Mesenchymal stem cell (in vitro differentiated cells and primary cell): ENCODE measurements at regions not wholly inside any gene's neighbourhood (a gene's known extent, or its start where the extent isn't known, plus 50 kb on each side); places are given as distances from the start of the nearest gene placed in this dataset.

Experiments
- DNase-seq: peaks from one replicate; pipeline ENCODE4 v3.0.0-alpha.2; 2013
- H2AFZ ChIP-seq: one replicate; pipeline ENCODE4 v1.6.1; 2013; ENCODE audit warnings: low read depth, mild to moderate bottlenecking, control low read depth, inconsistent platforms, low read length, moderate library complexity
- H2AK5ac ChIP-seq: 2 replicates; pipeline ENCODE4 v1.6.1; 2013; ENCODE audit warnings: low read length, moderate library complexity, mild to moderate bottlenecking, inconsistent platforms; ENCODE audit not compliant: severe bottlenecking
- H2BK120ac ChIP-seq: one replicate; pipeline ENCODE4 v1.6.1; 2013; ENCODE audit warnings: low read depth, mild to moderate bottlenecking, inconsistent platforms, low read length, moderate library complexity
- H2BK12ac ChIP-seq, 2 experiments: one replicate each; pipeline ENCODE4 v1.6.1; 2013; ENCODE audit warnings: inconsistent platforms in 2 of 2, low read length in 2 of 2, mild to moderate bottlenecking in 2 of 2, moderate library complexity in 2 of 2, control low read depth in 1 of 2
- H2BK15ac ChIP-seq: one replicate; pipeline ENCODE4 v1.6.1; 2013; ENCODE audit warnings: mild to moderate bottlenecking, low read depth, inconsistent platforms; ENCODE audit not compliant: poor library complexity, severe bottlenecking
- H2BK5ac ChIP-seq: 2 replicates; pipeline ENCODE4 v1.6.1; 2013; ENCODE audit warnings: low read depth, mild to moderate bottlenecking, low read length, control low read depth, inconsistent platforms; ENCODE audit not compliant: poor library complexity, severe bottlenecking
- H3K14ac ChIP-seq, 2 experiments: one replicate each; pipeline ENCODE4 v1.6.1; 2013; ENCODE audit warnings: inconsistent platforms in 2 of 2, low read length in 2 of 2, control low read depth in 1 of 2, mild to moderate bottlenecking in 1 of 2, moderate library complexity in 1 of 2
- H3K18ac ChIP-seq, 2 experiments: one replicate each; pipeline ENCODE4 v1.6.1; 2013; ENCODE audit warnings: inconsistent platforms in 2 of 2, low read length in 2 of 2, control low read depth in 1 of 2, low read depth in 1 of 2, mild to moderate bottlenecking in 1 of 2
- H3K23ac ChIP-seq, 2 experiments: one replicate each; pipeline ENCODE4 v1.6.1; 2013; ENCODE audit warnings: inconsistent platforms in 2 of 2, low read length in 2 of 2, mild to moderate bottlenecking in 2 of 2, moderate library complexity in 2 of 2, control low read depth in 1 of 2
- H3K27ac ChIP-seq: 2 replicates; pipeline ENCODE4 v1.5.1; 2013; ENCODE audit warnings: mild to moderate bottlenecking, moderate library complexity, low read length, control low read depth, inconsistent platforms; ENCODE audit not compliant: poor library complexity, severe bottlenecking
- H3K27me3 ChIP-seq, 2 experiments: 2 replicates each; pipeline versions ENCODE4 v1.6.1 to v1.7.0; 2013; ENCODE audit warnings: low read length in 2 of 2, mild to moderate bottlenecking in 2 of 2, moderate library complexity in 2 of 2, control low read depth in 1 of 2, inconsistent platforms in 1 of 2; ENCODE audit not compliant: control insufficient read depth in 1 of 2, insufficient read depth in 1 of 2
- H3K36me3 ChIP-seq, 2 experiments: 2 replicates each; pipeline versions ENCODE4 v1.6.1 to v1.7.0; 2013; ENCODE audit warnings: low read length in 2 of 2, control low read depth in 1 of 2, inconsistent platforms in 1 of 2, low read depth in 1 of 2, mild to moderate bottlenecking in 1 of 2; ENCODE audit not compliant: insufficient read depth in 2 of 2, control insufficient read depth in 1 of 2
- H3K4ac ChIP-seq, 2 experiments: one replicate each; pipeline ENCODE4 v1.6.1; 2013; ENCODE audit warnings: inconsistent platforms in 2 of 2, low read length in 2 of 2, mild to moderate bottlenecking in 2 of 2, moderate library complexity in 2 of 2, control low read depth in 1 of 2, low read depth in 1 of 2
- H3K4me1 ChIP-seq: 2 replicates; pipeline ENCODE4 v1.6.1; 2013; ENCODE audit warnings: low read depth, low read length, control low read depth; ENCODE audit not compliant: control insufficient read depth, insufficient read depth
- H3K4me2 ChIP-seq: 2 replicates; pipeline ENCODE4 v1.6.1; 2013; ENCODE audit warnings: low read length, mild to moderate bottlenecking, inconsistent platforms; ENCODE audit not compliant: poor library complexity, severe bottlenecking
- H3K4me3 ChIP-seq, 2 experiments: 2 replicates each; pipeline versions ENCODE4 v1.5.1 to v1.7.0; 2013; ENCODE audit warnings: low read length in 2 of 2, mild to moderate bottlenecking in 2 of 2, control low read depth in 1 of 2, low read depth in 1 of 2; ENCODE audit not compliant: insufficient read depth in 1 of 2
- H3K79me1 ChIP-seq: replicated peaks from 2 replicates; pipeline ENCODE4 v1.6.1; 2013; ENCODE audit warnings: mild to moderate bottlenecking, control low read depth, low read length, inconsistent platforms; ENCODE audit not compliant: poor library complexity, severe bottlenecking
- H3K9ac ChIP-seq: 2 replicates; pipeline ENCODE4 v1.7.0; 2013; ENCODE audit warnings: mild to moderate bottlenecking, low read length, moderate library complexity
- H3K9me3 ChIP-seq: 2 replicates; pipeline ENCODE4 v1.7.0; 2013; ENCODE audit warnings: mild to moderate bottlenecking, low read length; ENCODE audit not compliant: control insufficient read depth
- H4K8ac ChIP-seq: one replicate; pipeline ENCODE4 v1.6.1; 2013; ENCODE audit warnings: inconsistent platforms, mild to moderate bottlenecking, low read length, moderate library complexity
- H4K91ac ChIP-seq: one replicate; pipeline ENCODE4 v1.6.1; 2013; ENCODE audit warnings: mild to moderate bottlenecking, low read length, inconsistent platforms
- WGBS: methylation state at CpG from one replicate; pipeline ENCODE4 v1.1.7; 2013; ENCODE audit warnings: mixed read lengths; 5-methylcytosine and 5-hydroxymethylcytosine counted together

DNA sequence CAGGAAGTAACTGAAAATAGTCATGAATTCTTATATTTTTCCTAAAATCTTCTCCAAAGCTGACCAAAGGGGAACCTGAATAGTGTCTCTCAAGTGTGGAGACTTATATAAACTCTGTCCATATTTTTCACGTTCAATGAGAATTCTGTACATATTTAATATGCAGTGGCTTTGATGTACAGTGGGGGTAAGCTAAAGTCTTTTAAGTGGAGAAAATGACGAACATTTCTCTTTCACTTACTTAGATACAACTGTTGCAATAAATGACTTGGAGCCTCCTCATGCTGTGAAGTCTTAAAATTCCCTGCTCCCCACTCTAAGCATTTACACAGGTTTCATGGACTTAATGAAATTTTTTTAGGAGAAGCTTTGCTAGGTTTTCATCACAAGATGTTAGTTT is 1196.7 kb downstream of the EFNB2 start:
- WGBS, result no CpG with 5 or more reads among the region's 2 CpGs
- Histone ChIP-seq H2BK5ac (no peak overlapping the region), H3K4me1 (peaks cover 4% of the 10 kb centered on the region), H3K9me3 (peaks cover 5% of the 10 kb centered on the region), H3K27me3 (no peaks in the 10 kb centered on the region), H4K8ac (no peak overlapping the region), H3K4me3 (no peak overlapping the region), H3K4me2 (no peak overlapping the region), H2BK12ac (no peak overlapping the region), H2AK5ac (no peak overlapping the region), H3K4ac (no peak overlapping the region), H3K27ac (no peak overlapping the region), H3K18ac (no peak overlapping the region), H3K79me1 (no peaks in the 10 kb centered on the region), H3K23ac (no peak overlapping the region), H2AFZ (no peak overlapping the region), H3K14ac (no peak overlapping the region), H2BK120ac (no peak overlapping the region), H2BK15ac (no peak overlapping the region), H3K36me3 (no peaks in the 10 kb centered on the region), H4K91ac (no peak overlapping the region), H3K9ac (no peak overlapping the region)
- DNase-seq, result no peak

DNA sequence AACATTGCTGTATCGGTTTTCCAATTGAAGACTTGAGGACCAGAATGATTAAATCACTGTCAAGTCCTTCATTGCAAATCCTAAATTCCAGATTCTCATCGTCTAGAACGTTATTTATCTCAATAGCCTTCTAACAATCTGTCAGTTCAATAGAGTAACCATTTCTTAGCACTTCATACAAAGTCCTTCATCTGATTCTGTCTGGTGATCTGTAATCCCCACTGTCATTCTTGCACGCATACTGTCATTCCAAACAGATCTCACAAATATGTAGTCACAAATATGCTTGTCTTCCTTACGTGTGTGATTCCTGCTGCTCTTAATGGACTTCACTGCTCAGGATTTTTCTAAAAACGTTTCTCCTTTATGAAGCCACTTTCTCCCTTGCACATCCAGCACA is 1197.5 kb downstream of the EFNB2 start:
- Histone ChIP-seq H3K18ac (no peak overlapping the region), H2BK15ac (no peak overlapping the region), H2AK5ac (no peak overlapping the region), H3K27me3 (no peaks in the 10 kb centered on the region), H3K4me1 (peaks cover 4% of the 10 kb centered on the region), H3K4ac (no peak overlapping the region), H3K36me3 (no peaks in the 10 kb centered on the region), H2AFZ (no peak overlapping the region), H2BK12ac (no peak overlapping the region), H3K27ac (no peak overlapping the region), H3K79me1 (no peaks in the 10 kb centered on the region), H4K91ac (no peak overlapping the region), H4K8ac (no peak overlapping the region), H3K14ac (no peak overlapping the region), H3K9me3 (peaks cover 5% of the 10 kb centered on the region), H3K4me2 (no peak overlapping the region), H3K4me3 (no peak overlapping the region), H3K23ac (no peak overlapping the region), H2BK120ac (no peak overlapping the region), H2BK5ac (no peak overlapping the region), H3K9ac (no peak overlapping the region)
- 65% methylated on average over 6 of the region's 6 CpGs for WGBS
- DNase-seq, result no peak

DNA sequence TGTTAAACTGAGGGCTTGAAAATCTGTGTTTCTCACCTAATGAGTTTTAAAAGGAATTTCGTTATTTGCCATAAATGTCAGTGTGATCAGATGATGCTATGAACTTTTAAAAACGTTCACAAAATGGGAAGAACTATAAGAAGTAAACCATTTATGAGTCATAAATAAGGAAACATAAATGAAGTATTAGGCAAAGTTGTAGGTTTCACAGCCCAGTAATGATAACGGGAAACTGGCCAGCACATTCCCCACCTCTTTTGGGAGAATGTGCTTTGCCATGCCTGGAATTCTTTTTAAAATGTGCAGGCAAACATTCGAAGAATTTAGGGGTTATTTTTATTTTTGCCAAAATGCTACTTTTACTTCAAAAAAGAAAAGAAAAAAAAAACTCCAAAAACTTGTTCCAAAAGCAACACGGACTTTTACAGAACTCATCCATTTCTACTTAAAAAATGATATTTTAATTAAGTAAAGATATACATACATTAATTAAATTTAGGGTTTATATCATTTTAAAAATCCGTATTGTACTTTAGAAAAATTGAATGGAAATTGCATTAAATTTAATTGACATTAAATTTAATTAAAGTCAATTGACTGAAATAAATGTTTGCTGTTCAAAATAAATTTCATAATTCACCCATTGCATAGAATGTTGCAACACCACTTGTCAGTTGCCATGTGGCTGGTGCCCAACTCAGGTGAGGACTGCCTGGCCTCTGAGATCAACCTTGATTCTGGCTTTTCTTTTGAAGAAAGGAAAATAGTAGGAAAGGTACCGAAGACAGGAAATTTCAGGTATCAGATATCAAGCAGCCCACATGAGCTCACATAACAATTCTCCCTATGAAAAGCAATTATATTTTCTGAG is 1198.5 kb downstream of the EFNB2 start:
- Histone ChIP-seq H3K23ac (no peak overlapping the region), H4K8ac (no peak overlapping the region), H3K9ac (no peak overlapping the region), H3K18ac (no peak overlapping the region), H2BK15ac (no peak overlapping the region), H3K27me3 (no peaks in the 10 kb centered on the region), H3K9me3 (peaks cover 7% of the 10 kb centered on the region), H4K91ac (no peak overlapping the region), H3K4me2 (no peak overlapping the region), H3K4me3 (no peak overlapping the region), H2BK120ac (no peak overlapping the region), H3K14ac (no peak overlapping the region), H3K4me1 (peaks cover 2% of the 10 kb centered on the region), H3K36me3 (no peaks in the 10 kb centered on the region), H2BK5ac (no peak overlapping the region), H2BK12ac (no peak overlapping the region), H3K4ac (no peak overlapping the region), H2AFZ (no peak overlapping the region), H2AK5ac (no peak overlapping the region), H3K79me1 (no peaks in the 10 kb centered on the region), H3K27ac (no peak overlapping the region)
- 80% methylated on average over 1 of the region's 7 CpGs for WGBS
- no peak for DNase-seq

DNA sequence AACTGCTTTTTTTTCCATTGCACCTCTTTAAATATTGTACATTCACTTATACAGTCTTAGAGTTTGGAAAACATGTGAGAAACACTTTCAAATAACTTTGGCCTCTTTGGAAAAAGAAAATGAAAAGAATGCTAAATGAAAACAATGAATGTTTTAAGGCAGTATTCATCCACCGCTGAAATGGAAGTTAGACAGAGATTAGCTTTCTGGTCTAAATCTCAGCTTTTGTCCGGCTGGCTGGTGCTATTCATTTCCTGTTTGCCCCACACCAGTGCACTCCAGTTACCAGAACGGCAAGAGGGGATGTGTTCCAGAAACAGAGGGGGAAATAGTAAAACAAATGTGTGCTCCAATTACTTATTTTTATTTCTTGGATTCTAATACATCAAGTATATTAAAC is 1201.3 kb downstream of the EFNB2 start:
- Histone ChIP-seq H2BK120ac (no peak overlapping the region), H2BK12ac (no peak overlapping the region), H4K8ac (no peak overlapping the region), H3K9me3 (peaks cover 20% of the 10 kb centered on the region), H2AK5ac (no peak overlapping the region), H3K27me3 (no peaks in the 10 kb centered on the region), H3K27ac (peak overlapping the region; percentile 82), H3K36me3 (no peaks in the 10 kb centered on the region), H2BK15ac (no peak overlapping the region), H3K79me1 (no peaks in the 10 kb centered on the region), H3K14ac (no peak overlapping the region), H3K23ac (no peak overlapping the region), H4K91ac (no peak overlapping the region), H3K4ac (no peak overlapping the region), H3K18ac (no peak overlapping the region), H2AFZ (no peak overlapping the region), H3K4me2 (no peak overlapping the region), H3K4me3 (no peak overlapping the region), H3K9ac (no peak overlapping the region), H3K4me1 (peaks cover 2% of the 10 kb centered on the region), H2BK5ac (no peak overlapping the region)
- 2% methylated on average over 2 of the region's 3 CpGs for WGBS
- DNase-seq, result peak; percentile 34
